Natural killer cell treated with Interleukin-12 subunit alpha and Interleukin-12 subunit beta and Interleukin-15 and Interleukin-18, amount 100 ng/mL, for 72 hours (primary cell): ENCODE measurements at regions not wholly inside any gene's neighbourhood (a gene's known extent, or its start where the extent isn't known, plus 50 kb on each side); places are given as distances from the start of the nearest gene placed in this dataset.

ENCODE experiments used
- ATAC-seq, 2 donors: fragments of 150-1000 bp; cut with Tn5 transposase in 1 of 2; sonication (Bioruptor Pico), chemical (Tn5 transposase) in 1 of 2; 2 replicates each; pipeline ENCODE4 v1.10.0; 2021
- DNase-seq: peaks from one replicate; pipeline ENCODE4 v3.0.0; 2022; ENCODE audit warnings: low spot score
- H3K27ac Mint-ChIP-seq, 2 donors: 1 replicate in 1 of 2; 2 replicates in 1 of 2; pipeline ENCODE4 v1.8.0; 2022; ENCODE audit warnings: mixed read lengths in 2 of 2, mild to moderate bottlenecking in 1 of 2, moderate library complexity in 1 of 2
- H3K27me3 Mint-ChIP-seq, 2 donors: 1 replicate in 1 of 2; 2 replicates in 1 of 2; pipeline ENCODE4 v1.8.0; 2022; ENCODE audit warnings: mixed read lengths in 2 of 2
- H3K36me3 Mint-ChIP-seq: one replicate; pipeline ENCODE4 v1.8.0; 2022; ENCODE audit warnings: mixed read lengths
- H3K4me1 Mint-ChIP-seq, 2 donors: 1 replicate in 1 of 2; 2 replicates in 1 of 2; pipeline ENCODE4 v1.8.0; 2022; ENCODE audit warnings: low read depth in 2 of 2, mixed read lengths in 2 of 2, mild to moderate bottlenecking in 1 of 2
- H3K4me3 Mint-ChIP-seq: one replicate; pipeline ENCODE4 v1.8.0; 2022; ENCODE audit warnings: mixed read lengths
- H3K9me3 Mint-ChIP-seq: 2 replicates; pipeline ENCODE4 v1.8.0; 2022; ENCODE audit warnings: mixed read lengths

DNA sequence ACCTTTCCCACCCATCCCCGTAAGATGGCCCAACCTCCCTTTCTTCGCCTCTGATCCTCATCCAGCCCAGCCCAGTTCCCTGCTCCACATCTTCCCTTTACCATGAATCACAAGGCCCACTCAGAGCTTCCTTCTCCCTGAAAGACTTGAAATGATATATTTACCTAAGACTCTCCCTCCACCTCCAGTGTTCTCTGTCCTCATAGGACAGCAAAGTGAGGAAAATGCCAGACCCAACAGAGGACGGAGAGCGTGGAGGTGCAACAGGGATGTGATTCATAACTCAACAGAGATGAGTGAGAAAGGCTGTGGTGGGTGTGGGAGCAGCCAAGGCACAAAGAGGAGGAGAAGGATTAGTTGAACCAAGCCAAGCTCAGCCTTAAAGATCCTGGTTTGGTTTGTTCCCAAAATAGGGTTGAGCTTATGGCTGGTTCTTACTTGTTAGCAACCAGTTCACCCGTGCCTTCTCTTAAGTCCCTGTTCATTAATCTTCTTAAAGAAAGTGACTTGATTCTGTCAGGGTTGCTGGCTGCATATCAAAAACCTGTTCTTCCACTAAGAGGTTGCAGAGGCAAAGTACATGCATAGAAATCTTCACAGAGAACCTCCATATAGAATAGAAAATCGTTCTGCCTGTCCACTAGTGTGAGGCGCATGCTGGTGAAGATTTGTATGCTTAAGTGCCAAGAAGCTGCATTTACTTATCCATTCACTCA is 183.2 kb downstream of the ACTL7B start:
- ATAC-seq (no peak), DNase-seq (no peak)
- Mint-ChIP-seq H3K27me3 (no peaks in the 10 kb centered on the region), H3K9me3 (peaks cover 11% of the 10 kb centered on the region), H3K36me3 (no peaks in the 10 kb centered on the region), H3K4me1 (no peaks in the 10 kb centered on the region), H3K27ac (no peak overlapping the region), H3K4me3 (no peak overlapping the region)

DNA sequence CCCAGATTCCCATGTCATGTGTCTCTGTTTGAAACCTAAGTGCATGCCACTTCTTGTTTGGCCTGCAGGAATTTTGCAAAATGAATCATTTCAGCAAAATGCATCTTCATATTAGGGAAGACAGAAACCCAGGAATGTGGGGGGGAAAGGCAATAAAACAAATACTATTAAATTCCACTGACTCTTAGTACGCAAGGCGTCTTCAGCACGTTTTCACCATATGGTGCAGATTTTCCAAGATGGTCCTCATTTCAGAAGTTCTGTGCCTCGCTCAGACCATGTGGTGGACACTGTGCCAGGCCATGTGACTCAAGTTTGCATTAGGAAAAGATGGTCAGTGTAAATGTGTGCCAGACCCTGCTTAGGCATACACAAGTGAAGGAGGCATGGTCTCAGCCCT is 184.0 kb downstream of the ACTL7B start:
- Mint-ChIP-seq H3K27ac (no peak overlapping the region), H3K4me1 (no peaks in the 10 kb centered on the region), H3K27me3 (no peaks in the 10 kb centered on the region), H3K9me3 (peaks cover 12% of the 10 kb centered on the region), H3K36me3 (no peaks in the 10 kb centered on the region), H3K4me3 (no peak overlapping the region)
- DNase-seq (no peak), ATAC-seq (no peak)

DNA sequence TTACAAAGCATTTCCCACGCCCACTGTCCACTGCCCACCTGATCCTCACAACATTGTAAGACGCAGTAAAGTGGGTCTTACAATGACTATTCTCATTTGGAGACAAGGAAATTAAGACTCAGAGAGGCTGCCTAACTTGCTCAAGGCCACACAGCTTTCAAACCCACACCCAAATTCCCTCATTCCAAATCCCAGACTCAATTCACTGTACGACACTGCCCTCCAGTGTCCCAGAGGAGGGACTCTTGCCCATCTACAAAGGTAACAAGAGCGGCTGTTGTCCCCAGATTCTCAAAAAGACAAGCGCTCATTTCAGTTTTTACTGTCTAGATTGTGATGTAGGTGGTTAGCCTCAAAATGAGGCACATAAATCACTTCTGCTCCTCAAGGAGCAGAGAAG is 184.6 kb downstream of the ACTL7B start:
- H3K4me3 Mint-ChIP-seq: no peak overlapping the region
- no peaks in the 10 kb centered on the region for H3K4me1 Mint-ChIP-seq
- ATAC-seq (no peak), DNase-seq (no peak)
- H3K36me3 Mint-ChIP-seq: no peaks in the 10 kb centered on the region
- H3K27me3 Mint-ChIP-seq: no peaks in the 10 kb centered on the region
- no peak overlapping the region for H3K27ac Mint-ChIP-seq
- H3K9me3 Mint-ChIP-seq: peaks cover 12% of the 10 kb centered on the region

GRCh38 chr9:108668938-108669335 is 186.8 kb downstream of the ACTL7B start:
- no peak for ATAC-seq
- Mint-ChIP-seq H3K27ac (no peak overlapping the region), H3K27me3 (no peaks in the 10 kb centered on the region), H3K4me3 (no peak overlapping the region), H3K36me3 (no peaks in the 10 kb centered on the region), H3K4me1 (no peaks in the 10 kb centered on the region), H3K9me3 (peaks cover 12% of the 10 kb centered on the region)
- DNase-seq: no peak

GRCh38 chr9:108668191-108668937 is 187.4 kb downstream of the ACTL7B start:
- DNase-seq (no peak), ATAC-seq (no peak)
- Mint-ChIP-seq H3K4me3 (no peak overlapping the region), H3K4me1 (no peaks in the 10 kb centered on the region), H3K27ac (no peak overlapping the region), H3K36me3 (no peaks in the 10 kb centered on the region), H3K27me3 (no peaks in the 10 kb centered on the region), H3K9me3 (peaks cover 10% of the 10 kb centered on the region)

GRCh38 chr9:108666240-108666784 is 189.5 kb downstream of the ACTL7B start:
- Mint-ChIP-seq H3K9me3 (peaks cover 7% of the 10 kb centered on the region), H3K27me3 (no peaks in the 10 kb centered on the region), H3K36me3 (no peaks in the 10 kb centered on the region), H3K4me1 (no peaks in the 10 kb centered on the region), H3K4me3 (no peak overlapping the region), H3K27ac (no peak overlapping the region)
- ATAC-seq (no peak), DNase-seq (no peak)

DNA sequence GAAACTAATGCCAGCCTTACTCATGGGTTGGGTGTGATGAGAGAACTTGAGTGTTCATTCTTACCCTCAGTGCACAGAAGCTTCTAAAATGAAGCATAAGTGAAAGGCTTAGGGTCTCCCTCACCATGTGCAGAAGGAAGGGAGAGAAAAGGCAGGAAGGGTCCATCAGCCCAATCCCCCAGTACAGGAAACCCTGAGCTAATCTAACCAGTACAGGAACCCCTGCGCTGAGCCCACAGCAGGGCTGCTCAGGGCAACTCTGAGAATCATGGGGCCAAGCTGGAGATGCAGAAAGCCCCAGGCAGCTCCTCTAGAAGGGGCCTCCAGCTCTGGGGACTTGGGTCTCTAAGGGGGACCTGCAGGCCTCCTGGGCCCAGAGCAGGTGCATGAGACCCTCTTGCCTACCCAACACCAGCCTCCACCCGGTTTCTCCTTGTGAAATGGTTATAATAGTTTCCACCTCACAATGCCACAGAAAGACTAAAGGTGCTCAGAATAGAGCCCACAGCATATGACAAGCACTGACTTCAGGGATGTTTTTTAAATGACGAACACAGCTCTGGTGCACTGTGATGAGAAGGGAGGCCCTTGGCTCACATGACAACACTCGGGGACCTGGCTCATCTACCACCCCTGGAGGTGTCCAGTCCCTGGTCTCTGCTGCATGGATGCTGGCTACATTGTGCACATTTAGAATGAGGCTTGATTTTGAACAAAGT is 190.1 kb downstream of the ACTL7B start:
- Mint-ChIP-seq H3K27me3 (no peaks in the 10 kb centered on the region), H3K27ac (no peak overlapping the region), H3K36me3 (no peaks in the 10 kb centered on the region), H3K9me3 (peaks cover 7% of the 10 kb centered on the region), H3K4me1 (no peaks in the 10 kb centered on the region), H3K4me3 (no peak overlapping the region)
- DNase-seq: no peak
- ATAC-seq: no peak

DNA sequence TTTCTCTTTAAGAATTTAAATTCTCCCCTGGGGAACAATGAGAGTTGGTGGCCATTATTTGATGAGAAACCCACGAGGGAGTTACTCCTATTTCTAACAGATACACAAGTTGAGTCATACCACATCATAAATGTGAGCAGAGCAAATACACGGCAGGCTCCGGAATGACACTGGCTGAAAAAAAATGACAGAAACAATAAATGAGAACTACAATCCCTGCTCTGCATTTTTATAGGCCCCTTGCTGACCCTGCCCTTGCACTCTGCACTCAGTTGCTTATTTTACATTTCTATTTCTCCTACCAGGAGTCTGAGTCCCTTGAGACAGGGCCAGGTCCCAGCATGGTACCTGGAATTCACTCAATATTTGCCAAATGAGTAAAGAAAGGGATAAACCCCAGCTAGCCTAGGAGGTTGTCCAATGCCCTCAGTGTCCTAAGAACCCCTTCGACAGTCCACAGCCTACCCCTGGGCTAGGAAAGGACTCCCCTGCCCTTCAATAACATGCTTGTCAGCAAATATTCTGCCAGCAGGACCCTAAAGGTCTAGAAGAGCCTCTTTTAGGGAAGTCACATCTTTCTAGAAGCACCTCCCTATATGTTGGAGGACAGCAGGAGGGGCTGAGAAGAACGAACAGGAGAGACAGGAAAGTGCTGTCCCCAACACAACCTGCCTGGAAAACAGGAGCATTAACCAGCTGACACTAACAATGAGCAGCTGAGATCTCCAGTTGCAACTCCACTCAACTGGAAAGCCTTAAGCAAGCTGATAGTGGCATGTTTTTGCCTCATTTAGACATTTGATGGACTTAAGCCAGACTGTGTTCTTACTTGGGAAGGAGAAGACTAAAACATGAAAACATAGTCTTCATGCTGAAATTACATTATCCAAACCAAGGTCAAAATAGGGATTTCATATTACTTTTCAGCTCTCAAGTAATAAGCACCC is 191.2 kb downstream of the ACTL7B start:
- no peak overlapping the region for H3K4me3 Mint-ChIP-seq
- H3K36me3 Mint-ChIP-seq: no peaks in the 10 kb centered on the region
- no peak for DNase-seq
- H3K4me1 Mint-ChIP-seq: no peaks in the 10 kb centered on the region
- ATAC-seq: no peak
- H3K27me3 Mint-ChIP-seq: no peaks in the 10 kb centered on the region
- no peak overlapping the region for H3K27ac Mint-ChIP-seq
- H3K9me3 Mint-ChIP-seq: peaks cover 7% of the 10 kb centered on the region

DNA sequence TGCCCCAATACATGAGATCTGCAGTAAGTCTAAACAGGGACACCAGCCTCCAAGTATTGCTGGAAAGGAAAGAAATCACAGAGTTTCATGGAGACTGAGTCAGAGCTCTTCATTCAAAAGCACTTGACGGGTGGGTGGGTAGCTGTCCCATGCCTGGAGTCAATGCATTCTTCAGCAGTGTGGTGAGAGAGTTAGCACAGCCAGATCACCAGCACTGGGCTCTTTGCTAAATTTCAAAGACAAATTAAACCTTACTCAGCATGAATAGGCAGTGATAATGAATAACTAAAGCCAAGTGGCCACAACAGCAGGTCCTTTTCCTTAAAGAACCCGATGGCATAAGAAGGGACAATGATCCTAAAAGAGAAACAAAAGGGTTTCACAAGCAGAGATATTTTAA is 192.4 kb downstream of the ACTL7B start:
- DNase-seq: no peak
- Mint-ChIP-seq H3K9me3 (peaks cover 7% of the 10 kb centered on the region), H3K4me1 (no peaks in the 10 kb centered on the region), H3K27me3 (no peaks in the 10 kb centered on the region), H3K27ac (no peak overlapping the region), H3K4me3 (no peak overlapping the region), H3K36me3 (peaks cover 5% of the 10 kb centered on the region)
- ATAC-seq: no peak

DNA sequence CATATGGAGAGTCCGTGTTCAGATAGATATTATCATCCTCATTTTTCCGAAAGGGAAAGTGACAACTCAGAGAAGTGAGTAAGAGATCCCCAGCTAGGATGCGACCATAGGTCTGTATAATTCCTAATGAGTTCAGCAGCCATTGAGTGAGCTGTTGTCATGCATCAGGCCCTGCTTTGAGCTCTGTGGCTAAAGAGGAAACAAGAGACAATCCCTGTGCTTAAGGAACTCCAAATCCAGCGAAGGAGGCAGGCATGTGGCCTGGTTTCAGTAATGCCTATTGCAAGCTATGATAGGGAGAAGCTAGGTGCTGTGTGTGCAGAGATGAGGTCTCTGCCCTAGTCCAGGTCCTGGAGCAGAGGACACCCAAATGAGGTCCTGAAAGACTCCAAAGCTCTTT is 192.8 kb downstream of the ACTL7B start:
- Mint-ChIP-seq H3K36me3 (peaks cover 5% of the 10 kb centered on the region), H3K4me3 (no peak overlapping the region), H3K27ac (no peak overlapping the region), H3K27me3 (no peaks in the 10 kb centered on the region), H3K4me1 (no peaks in the 10 kb centered on the region), H3K9me3 (peaks cover 7% of the 10 kb centered on the region)
- ATAC-seq: no peak
- no peak for DNase-seq

GRCh38 chr9:108662091-108662875 is 193.5 kb downstream of the ACTL7B start:
- no peaks in the 10 kb centered on the region for H3K27me3 Mint-ChIP-seq
- no peak for DNase-seq
- H3K4me3 Mint-ChIP-seq: no peak overlapping the region
- no peaks in the 10 kb centered on the region for H3K4me1 Mint-ChIP-seq
- no peak for ATAC-seq
- H3K9me3 Mint-ChIP-seq: peaks cover 3% of the 10 kb centered on the region
- H3K36me3 Mint-ChIP-seq: peaks cover 5% of the 10 kb centered on the region
- H3K27ac Mint-ChIP-seq: no peak overlapping the region

DNA sequence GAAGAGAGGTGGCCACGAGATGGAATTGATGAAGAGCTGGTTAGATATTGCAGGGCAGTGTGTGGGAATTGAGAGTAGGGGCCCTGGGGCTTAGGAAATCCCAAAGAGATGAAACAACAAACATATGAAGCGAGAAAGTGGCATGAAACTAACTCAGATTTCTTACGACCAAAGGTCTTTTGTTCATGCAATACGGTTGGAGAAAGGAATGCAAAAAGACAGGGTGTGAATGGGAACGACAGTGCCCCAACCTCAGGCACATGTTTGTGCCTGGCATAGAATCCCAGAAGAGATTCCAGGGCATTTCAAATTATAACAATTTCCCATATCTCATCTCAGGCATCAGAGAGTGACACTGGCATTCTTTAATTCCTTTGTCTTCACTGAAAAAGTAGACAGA is 199.2 kb downstream of the ACTL7B start:
- no peaks in the 10 kb centered on the region for H3K4me1 Mint-ChIP-seq
- H3K27me3 Mint-ChIP-seq: no peaks in the 10 kb centered on the region
- no peak overlapping the region for H3K27ac Mint-ChIP-seq
- peaks cover 5% of the 10 kb centered on the region for H3K36me3 Mint-ChIP-seq
- H3K9me3 Mint-ChIP-seq: peaks cover 9% of the 10 kb centered on the region
- no peak overlapping the region for H3K4me3 Mint-ChIP-seq
- DNase-seq (no peak), ATAC-seq (no peak)

DNA sequence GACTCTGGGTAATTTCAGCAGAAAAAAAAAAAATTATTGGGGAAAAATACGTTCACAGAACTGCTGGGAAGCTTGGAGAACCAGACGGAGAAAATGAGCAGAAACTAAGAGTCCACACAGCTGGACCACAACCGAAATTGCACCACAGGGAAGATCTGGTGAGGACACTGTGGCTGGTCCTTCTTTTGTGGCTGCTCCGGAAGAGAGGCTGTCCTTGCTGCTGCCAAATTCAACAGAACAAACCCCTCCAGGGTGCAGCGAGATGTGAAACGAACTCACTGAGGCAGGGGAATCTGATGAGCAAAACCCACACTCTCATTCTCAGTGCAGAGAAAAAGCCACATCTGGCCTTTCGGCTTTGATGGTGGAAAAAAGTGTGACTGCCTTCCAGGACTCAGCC is 200.0 kb downstream of the ACTL7B start:
- no peak overlapping the region for H3K27ac Mint-ChIP-seq
- no peaks in the 10 kb centered on the region for H3K27me3 Mint-ChIP-seq

More for the DNA sequence above, 200.0 kb downstream of the ACTL7B start:
- H3K36me3 Mint-ChIP-seq: peaks cover 5% of the 10 kb centered on the region
- H3K4me3 Mint-ChIP-seq: no peak overlapping the region
- ATAC-seq (no peak), DNase-seq (no peak)
- peaks cover 9% of the 10 kb centered on the region for H3K9me3 Mint-ChIP-seq
- no peaks in the 10 kb centered on the region for H3K4me1 Mint-ChIP-seq
